ENCODE measurements at regions not wholly inside any gene's neighbourhood (a gene's known extent, or its start where the extent isn't known, plus 50 kb on each side); places are given as distances from the start of the nearest gene placed in this dataset.

- no peak overlapping the region for H3K4me3 ChIP-seq (ENCODE audit: low read depth, low read length)
- no peak for DNase-seq (ENCODE audit: low read depth)
- no peak for TF ChIP-seq CTCF (IDR thresholded peaks at IDR 0.05; ENCODE audit: insufficient read depth, low read depth, low read length, missing control alignments)
These were observed 72.8 kb upstream of the LRCH1 start for GRCh38 chr13:46480131-46480530.

- TF ChIP-seq CTCF (IDR thresholded peaks at IDR 0.05; ENCODE audit: insufficient read depth, low read depth, low read length, missing control alignments), result no peak
- H3K4me3 ChIP-seq (ENCODE audit: low read depth, low read length), result no peak overlapping the region
- DNase-seq (ENCODE audit: low read depth), result no peak
These were observed 73.3 kb upstream of the LRCH1 start for GRCh38 chr13:46479691-46480090.

GRCh38 chr13:46479283-46479682, 73.7 kb upstream of the LRCH1 start:
- H3K4me3 ChIP-seq (ENCODE audit: low read depth, low read length), result no peak overlapping the region
- no peak for TF ChIP-seq CTCF (IDR thresholded peaks at IDR 0.05; ENCODE audit: insufficient read depth, low read depth, low read length, missing control alignments)
- no peak for DNase-seq (ENCODE audit: low read depth)

- TF ChIP-seq CTCF (IDR thresholded peaks at IDR 0.05; ENCODE audit: insufficient read depth, low read depth, low read length, missing control alignments), result no peak
These were observed 74.3 kb upstream of the LRCH1 start for GRCh38 chr13:46478651-46479050.

GRCh38 chr13:46476174-46476573, 76.8 kb upstream of the LRCH1 start:
- H3K4me3 ChIP-seq (ENCODE audit: low read depth, low read length), result no peak overlapping the region
- no peak for DNase-seq (ENCODE audit: low read depth)
- no peak for TF ChIP-seq CTCF (IDR thresholded peaks at IDR 0.05; ENCODE audit: insufficient read depth, low read depth, low read length, missing control alignments)

More at GRCh38 chr13:46478651-46479050, 74.3 kb upstream of the LRCH1 start:
- DNase-seq (ENCODE audit: low read depth), result no peak
- H3K4me3 ChIP-seq (ENCODE audit: low read depth, low read length), result no peak overlapping the region

GRCh38 chr13:46475541-46475991, 77.4 kb upstream of the LRCH1 start:
- no peak for TF ChIP-seq CTCF (IDR thresholded peaks at IDR 0.05; ENCODE audit: insufficient read depth, low read depth, low read length, missing control alignments)

GRCh38 chr13:46473806-46474205, 79.2 kb upstream of the LRCH1 start:
- H3K4me3 ChIP-seq (ENCODE audit: low read depth, low read length), result no peak overlapping the region
- DNase-seq (ENCODE audit: low read depth), result no peak
- TF ChIP-seq CTCF (IDR thresholded peaks at IDR 0.05; ENCODE audit: insufficient read depth, low read depth, low read length, missing control alignments), result no peak

More at GRCh38 chr13:46475541-46475991, 77.4 kb upstream of the LRCH1 start:
- no peak for DNase-seq (ENCODE audit: low read depth)
- H3K4me3 ChIP-seq (ENCODE audit: low read depth, low read length), result no peak overlapping the region
